ENCODE measurements at regions not wholly inside any gene's neighbourhood (a gene's known extent, or its start where the extent isn't known, plus 50 kb on each side); places are given as distances from the start of the nearest gene placed in this dataset.

GRCh38 chr11:92841719-92842118, 127.7 kb upstream of the MTNR1B start:
- no peak for DNase-seq (ENCODE audit: extremely low read depth, insufficient read length)

GRCh38 chr11:92843455-92843854, 126.0 kb upstream of the MTNR1B start:
- no peak for TF ChIP-seq CTCF (IDR thresholded peaks at IDR 0.05; ENCODE audit: insufficient read depth, low read length, poor library complexity, severe bottlenecking)

More at GRCh38 chr11:92841719-92842118, 127.7 kb upstream of the MTNR1B start:
- Histone ChIP-seq H3K4me3 (replicated peaks; ENCODE audit: low read depth, low read length) (no peak overlapping the region), H3K36me3 (ENCODE audit: control insufficient read depth, insufficient read depth, low read length) (no peaks in the 10 kb centered on the region), H3K27me3 (replicated peaks; ENCODE audit: control insufficient read depth, insufficient read depth, low read length) (no peaks in the 10 kb centered on the region; the same call in 1 of the 2 replicates)
- no peak for TF ChIP-seq CTCF (IDR thresholded peaks at IDR 0.05; ENCODE audit: insufficient read depth, low read length, poor library complexity, severe bottlenecking)

GRCh38 chr11:92844197-92844596, 125.3 kb upstream of the MTNR1B start:
- H3K27me3 ChIP-seq (replicated peaks; ENCODE audit: control insufficient read depth, insufficient read depth, low read length) = no peaks in the 10 kb centered on the region; the same call in 1 of the 2 replicates
- no peak for DNase-seq (ENCODE audit: extremely low read depth, insufficient read length)
- H3K4me3 ChIP-seq (replicated peaks; ENCODE audit: low read depth, low read length) = no peak overlapping the region
- no peaks in the 10 kb centered on the region for H3K36me3 ChIP-seq (ENCODE audit: control insufficient read depth, insufficient read depth, low read length)
- no peak for TF ChIP-seq CTCF (IDR thresholded peaks at IDR 0.05; ENCODE audit: insufficient read depth, low read length, poor library complexity, severe bottlenecking)

More at GRCh38 chr11:92843455-92843854, 126.0 kb upstream of the MTNR1B start:
- DNase-seq (ENCODE audit: extremely low read depth, insufficient read length) = no peak
- Histone ChIP-seq H3K4me3 (replicated peaks; ENCODE audit: low read depth, low read length) (no peak overlapping the region), H3K36me3 (ENCODE audit: control insufficient read depth, insufficient read depth, low read length) (no peaks in the 10 kb centered on the region), H3K27me3 (replicated peaks; ENCODE audit: control insufficient read depth, insufficient read depth, low read length) (no peaks in the 10 kb centered on the region; the same call in 1 of the 2 replicates)

GRCh38 chr11:92845390-92845789, 124.1 kb upstream of the MTNR1B start:
- no peaks in the 10 kb centered on the region; the same call in 1 of the 2 replicates for H3K27me3 ChIP-seq (replicated peaks; ENCODE audit: control insufficient read depth, insufficient read depth, low read length)
- H3K4me3 ChIP-seq (replicated peaks; ENCODE audit: low read depth, low read length) = no peak overlapping the region
- no peaks in the 10 kb centered on the region for H3K36me3 ChIP-seq (ENCODE audit: control insufficient read depth, insufficient read depth, low read length)
- no peak for DNase-seq (ENCODE audit: extremely low read depth, insufficient read length)
- no peak for TF ChIP-seq CTCF (IDR thresholded peaks at IDR 0.05; ENCODE audit: insufficient read depth, low read length, poor library complexity, severe bottlenecking)

- no peaks in the 10 kb centered on the region; the same call in 1 of the 2 replicates for H3K27me3 ChIP-seq (replicated peaks; ENCODE audit: control insufficient read depth, insufficient read depth, low read length)
- H3K36me3 ChIP-seq (ENCODE audit: control insufficient read depth, insufficient read depth, low read length) = no peaks in the 10 kb centered on the region
- no peak for TF ChIP-seq CTCF (IDR thresholded peaks at IDR 0.05; ENCODE audit: insufficient read depth, low read length, poor library complexity, severe bottlenecking)
- DNase-seq (ENCODE audit: extremely low read depth, insufficient read length) = no peak
- no peak overlapping the region for H3K4me3 ChIP-seq (replicated peaks; ENCODE audit: low read depth, low read length)
Measured at GRCh38 chr11:92845805-92846204, 123.6 kb upstream of the MTNR1B start.
